ENCODE measurements at regions not wholly inside any gene's neighbourhood (a gene's known extent, or its start where the extent isn't known, plus 50 kb on each side); places are given as distances from the start of the nearest gene placed in this dataset. TPM values are rescaled to one million over a fixed set of nuclear protein-coding genes. Genes with fewer than 3 reads are reported as not detected.

DNA sequence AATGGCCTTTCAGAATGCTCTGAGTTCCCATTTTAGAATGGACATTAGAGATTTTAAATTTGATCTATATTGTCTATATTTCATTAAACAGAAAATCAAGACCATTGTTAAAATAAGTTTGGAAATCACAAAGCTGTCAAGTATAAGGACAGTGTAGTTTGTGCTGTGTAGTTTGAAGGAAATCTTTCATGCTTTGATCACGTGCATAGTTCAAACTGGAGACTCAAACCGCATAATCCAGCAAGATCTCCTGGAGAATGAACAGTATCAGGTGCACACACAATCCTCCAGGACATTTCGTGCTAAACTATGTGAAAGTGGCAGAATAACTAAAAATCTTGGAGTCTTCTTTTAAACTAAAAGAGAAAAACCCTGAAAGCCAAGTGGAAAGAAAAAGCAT is 60.8 kb upstream of the TBXT start:
- Histone ChIP-seq H3K4me3 (ENCODE audit: low read length) (no peak overlapping the region), H3K27me3 (ENCODE audit: low read length) (no peaks in the 10 kb centered on the region), H3K4me2 (ENCODE audit: low read depth, low read length, poor library complexity, severe bottlenecking) (no peak overlapping the region), H3K9me3 (ENCODE audit: low read length) (no peaks in the 10 kb centered on the region), H3K9ac (ENCODE audit: low read length) (no peak overlapping the region), H3K9me2 (replicated peaks; ENCODE audit: insufficient read depth, low read length) (no peaks in the 10 kb centered on the region), H2AFZ (ENCODE audit: low read length) (no peak overlapping the region), H3K4me1 (ENCODE audit: low read length) (peaks cover 14% of the 10 kb centered on the region), H3K36me3 (ENCODE audit: insufficient read depth, low read length) (no peaks in the 10 kb centered on the region), H4K20me1 (ENCODE audit: insufficient read depth, low read depth, low read length) (no peaks in the 10 kb centered on the region), H3K27ac (ENCODE audit: low read length) (no peak overlapping the region), H3K79me2 (ENCODE audit: low read length) (no peaks in the 10 kb centered on the region)
- DNase-seq: no peak

DNA sequence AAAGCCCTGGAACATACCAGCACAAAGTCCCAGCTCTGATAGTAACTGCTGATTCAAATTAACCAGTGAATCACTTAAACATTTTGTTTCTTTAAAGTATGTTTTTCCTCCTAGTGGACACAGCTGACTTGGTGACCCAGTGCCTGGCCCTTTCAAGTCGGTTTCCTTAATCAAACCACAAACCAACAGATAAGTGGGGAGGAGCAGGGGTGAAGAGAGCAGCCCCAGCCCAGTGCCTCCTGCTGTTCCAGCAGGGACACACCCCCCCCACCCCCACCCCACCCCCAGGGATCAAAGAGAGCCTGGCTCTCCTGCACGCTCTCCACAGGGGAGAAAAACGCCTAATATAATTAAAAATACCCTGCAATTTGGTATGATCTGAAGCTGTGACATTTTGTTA is 55.4 kb upstream of the TBXT start:
- no peak overlapping the region for H2AFZ ChIP-seq (ENCODE audit: low read length)
- no peaks in the 10 kb centered on the region for H3K27me3 ChIP-seq (ENCODE audit: low read length)
- H3K4me2 ChIP-seq (ENCODE audit: low read depth, low read length, poor library complexity, severe bottlenecking): no peak overlapping the region
- peaks cover under 1% of the 10 kb centered on the region; the same call in 1 of the 2 replicates for H3K4me1 ChIP-seq (ENCODE audit: low read length)
- H3K9ac ChIP-seq (ENCODE audit: low read length): no peak overlapping the region
- no peaks in the 10 kb centered on the region for H3K79me2 ChIP-seq (ENCODE audit: low read length)
- no peaks in the 10 kb centered on the region for H3K9me3 ChIP-seq (ENCODE audit: low read length)
- H3K27ac ChIP-seq (ENCODE audit: low read length): no peak overlapping the region
- H4K20me1 ChIP-seq (ENCODE audit: insufficient read depth, low read depth, low read length): no peaks in the 10 kb centered on the region
- DNase-seq: no peak
- H3K4me3 ChIP-seq (ENCODE audit: low read length): no peak overlapping the region
- no peaks in the 10 kb centered on the region for H3K9me2 ChIP-seq (replicated peaks; ENCODE audit: insufficient read depth, low read length)
- no peaks in the 10 kb centered on the region for H3K36me3 ChIP-seq (ENCODE audit: insufficient read depth, low read length)

DNA sequence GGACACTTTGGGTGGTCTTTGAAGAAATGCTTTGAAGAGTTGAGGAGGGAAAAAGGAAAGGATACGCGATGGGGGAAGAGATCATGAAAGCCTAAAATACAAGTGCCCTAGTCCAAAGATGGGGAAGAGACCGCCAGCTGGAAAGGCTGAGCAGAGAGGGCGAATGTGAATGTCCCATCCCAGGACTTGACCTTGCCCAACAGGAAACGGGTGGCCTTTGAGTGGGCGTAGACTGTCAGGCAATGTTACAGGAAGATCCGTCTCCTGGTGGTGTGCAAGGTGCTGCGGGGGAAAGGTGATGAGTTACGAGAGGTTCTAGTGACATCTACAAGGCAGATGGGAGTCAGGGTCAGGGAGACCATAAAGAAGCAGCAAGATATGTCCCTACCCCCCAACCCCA is 55.0 kb upstream of the TBXT start:
- peaks cover 4% of the 10 kb centered on the region; the same call in 1 of the 2 replicates for H3K4me1 ChIP-seq (ENCODE audit: low read length)
- H3K9me2 ChIP-seq (replicated peaks; ENCODE audit: insufficient read depth, low read length): no peaks in the 10 kb centered on the region
- no peak overlapping the region for H3K4me3 ChIP-seq (ENCODE audit: low read length)
- no peaks in the 10 kb centered on the region for H4K20me1 ChIP-seq (ENCODE audit: insufficient read depth, low read depth, low read length)
- no peak overlapping the region for H2AFZ ChIP-seq (ENCODE audit: low read length)
- no peak overlapping the region for H3K9ac ChIP-seq (ENCODE audit: low read length)
- H3K27me3 ChIP-seq (ENCODE audit: low read length): no peaks in the 10 kb centered on the region
- no peaks in the 10 kb centered on the region for H3K9me3 ChIP-seq (ENCODE audit: low read length)
- H3K79me2 ChIP-seq (ENCODE audit: low read length): no peaks in the 10 kb centered on the region
- no peak for DNase-seq
- H3K36me3 ChIP-seq (ENCODE audit: insufficient read depth, low read length): no peaks in the 10 kb centered on the region
- H3K4me2 ChIP-seq (ENCODE audit: low read depth, low read length, poor library complexity, severe bottlenecking): no peak overlapping the region
- no peak overlapping the region for H3K27ac ChIP-seq (ENCODE audit: low read length)

DNA sequence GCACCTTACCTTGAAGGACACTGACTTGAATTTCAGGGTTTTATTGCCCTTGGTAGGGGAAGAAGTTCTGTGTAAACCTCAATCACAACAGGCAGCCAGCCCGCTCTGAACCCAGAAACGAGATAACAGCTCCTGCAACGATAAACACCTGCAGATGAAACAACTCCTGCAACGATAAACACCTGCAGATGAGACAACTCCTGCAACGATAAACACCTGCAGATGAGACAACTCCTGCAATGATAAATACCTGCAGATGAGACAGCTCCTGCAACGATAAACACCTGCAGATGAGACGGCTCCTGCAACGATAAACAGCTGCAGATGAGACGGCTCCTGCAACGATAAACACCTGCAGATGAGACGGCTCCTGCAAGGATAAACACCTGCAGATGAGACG is 54.0 kb upstream of the TBXT start:
- no peaks in the 10 kb centered on the region for H3K9me3 ChIP-seq (ENCODE audit: low read length)
- peaks cover 4% of the 10 kb centered on the region; the same call in 1 of the 2 replicates for H3K4me1 ChIP-seq (ENCODE audit: low read length)
- no peaks in the 10 kb centered on the region for H4K20me1 ChIP-seq (ENCODE audit: insufficient read depth, low read depth, low read length)
- no peak overlapping the region for H3K27ac ChIP-seq (ENCODE audit: low read length)
- H3K4me3 ChIP-seq (ENCODE audit: low read length): no peak overlapping the region
- no peaks in the 10 kb centered on the region for H3K36me3 ChIP-seq (ENCODE audit: insufficient read depth, low read length)
- H3K4me2 ChIP-seq (ENCODE audit: low read depth, low read length, poor library complexity, severe bottlenecking): no peak overlapping the region
- H3K9me2 ChIP-seq (replicated peaks; ENCODE audit: insufficient read depth, low read length): no peaks in the 10 kb centered on the region
- H2AFZ ChIP-seq (ENCODE audit: low read length): no peak overlapping the region
- no peak for DNase-seq
- no peaks in the 10 kb centered on the region for H3K79me2 ChIP-seq (ENCODE audit: low read length)
- H3K27me3 ChIP-seq (ENCODE audit: low read length): no peaks in the 10 kb centered on the region
- no peak overlapping the region for H3K9ac ChIP-seq (ENCODE audit: low read length)

DNA sequence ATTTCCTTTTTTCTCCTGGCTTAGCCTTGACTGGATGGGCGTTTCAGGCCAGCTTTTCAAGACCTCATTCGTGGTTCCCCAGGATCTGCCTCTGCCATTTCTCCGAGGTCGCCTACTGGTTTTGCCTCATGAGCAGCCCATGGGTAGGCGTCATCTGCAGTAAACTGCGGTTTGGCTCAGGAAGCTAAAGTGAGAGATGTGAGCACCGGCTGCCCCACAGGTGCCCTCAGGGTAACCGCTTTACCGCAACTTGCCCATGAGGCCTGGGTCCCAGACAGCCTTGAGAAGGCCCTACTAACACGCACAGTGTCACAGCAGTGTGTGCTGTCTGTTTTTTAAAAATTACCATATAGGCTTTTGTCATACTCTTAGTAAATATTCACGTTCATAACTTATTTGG is 53.4 kb upstream of the TBXT start:
- Histone ChIP-seq H2AFZ (ENCODE audit: low read length) (no peak overlapping the region), H3K27me3 (ENCODE audit: low read length) (no peaks in the 10 kb centered on the region), H3K27ac (ENCODE audit: low read length) (no peak overlapping the region), H3K9me3 (ENCODE audit: low read length) (no peaks in the 10 kb centered on the region), H3K9ac (ENCODE audit: low read length) (no peak overlapping the region), H3K79me2 (ENCODE audit: low read length) (no peaks in the 10 kb centered on the region), H3K4me2 (ENCODE audit: low read depth, low read length, poor library complexity, severe bottlenecking) (no peak overlapping the region), H3K4me3 (ENCODE audit: low read length) (no peak overlapping the region), H3K4me1 (ENCODE audit: low read length) (peaks cover 4% of the 10 kb centered on the region; the same call in 1 of the 2 replicates), H3K9me2 (replicated peaks; ENCODE audit: insufficient read depth, low read length) (no peaks in the 10 kb centered on the region), H4K20me1 (ENCODE audit: insufficient read depth, low read depth, low read length) (no peaks in the 10 kb centered on the region), H3K36me3 (ENCODE audit: insufficient read depth, low read length) (no peaks in the 10 kb centered on the region)
- no peak for DNase-seq

Small RNA genes lying in the stretch of these regions (small RNA-seq; reads per million reads assigned to genes)
- gene AL121956.5 (not detected), gene GNG5P1 (not detected)

Measured in Karpas-422 (cell line).